Gastroesophageal sphincter (tissue), 4 donors: ENCODE measurements at regions not wholly inside any gene's neighbourhood (a gene's known extent, or its start where the extent isn't known, plus 50 kb on each side); places are given as distances from the start of the nearest gene placed in this dataset.
A peak's percentile ranks its signal among the peaks of the same experiment; 100 is the strongest.

Experiments
- ATAC-seq: fragments of 150-250 bp; one replicate; pipeline ENCODE4 v1.9.1; 2016; ENCODE audit warnings: mild to moderate bottlenecking, moderate library complexity
- H3K27ac ChIP-seq, 4 donors: fragments of 200-600 bp; sonication (generic) in 3 of 4; 1 replicate in 3 of 4; 2 replicates in 1 of 4; pipeline ENCODE4 v1.5.1; 2016 to 2019
- H3K27me3 ChIP-seq: fragments of 200-600 bp; sonication (generic); one replicate; pipeline ENCODE4 v1.5.1; 2019
- H3K36me3 ChIP-seq, 2 donors: fragments of 200-600 bp; sonication (generic); one replicate each; pipeline ENCODE4 v1.5.1; 2019; ENCODE audit warnings: control low read depth in 1 of 2
- H3K4me1 ChIP-seq, 3 donors: fragments of 200-600 bp; sonication (generic); 1 replicate in 2 of 3; 2 replicates in 1 of 3; pipeline ENCODE4 v1.5.1; 2016 to 2019; ENCODE audit warnings: control low read depth in 2 of 3
- H3K4me3 ChIP-seq, 2 donors: fragments of 200-600 bp; sonication (generic); one replicate each; pipeline ENCODE4 v1.5.1; 2019; ENCODE audit warnings: mild to moderate bottlenecking in 1 of 2, moderate library complexity in 1 of 2
- H3K9me3 ChIP-seq, 3 donors: fragments of 200-600 bp; sonication (generic); one replicate each; pipeline ENCODE4 v1.5.1; 2017 to 2019; ENCODE audit warnings: control low read depth in 2 of 3
- CTCF ChIP-seq, 4 experiments: fragments of 200-600 bp in 2 of 4; fragments of 450-650 bp in 2 of 4; sonication (generic) in 1 of 4; IDR thresholded peaks; one replicate each; pipeline ENCODE4 v1.5.1; 2017 to 2019; ENCODE audit warnings: antibody characterized with exemption in 4 of 4, mild to moderate bottlenecking in 2 of 4, moderate library complexity in 2 of 4
- EP300 ChIP-seq: sonication (generic); formaldehyde crosslinking; IDR thresholded peaks from one replicate; pipeline ENCODE4 v1.6.1; 2017; ENCODE audit warnings: antibody characterized with exemption, mild to moderate bottlenecking
- POLR2A ChIP-seq, 2 donors: fragments of 450-650 bp; IDR thresholded peaks; one replicate each; pipeline ENCODE4 v1.6.1; 2017; ENCODE audit warnings: antibody characterized with exemption in 2 of 2, mild to moderate bottlenecking in 2 of 2, moderate library complexity in 1 of 2
- POLR2AphosphoS5 ChIP-seq: sonication (generic); formaldehyde crosslinking; IDR thresholded peaks from one replicate; pipeline ENCODE4 v1.6.1; 2017; ENCODE audit warnings: antibody characterized with exemption
- WGBS, 2 donors: methylation state at CpG; one replicate each; pipeline ENCODE4 v1.1.5; 2018; ENCODE audit warnings: low coverage in 1 of 2; 5-methylcytosine and 5-hydroxymethylcytosine counted together

GRCh38 chrX:130974323-130974722 lies 71.3 kb upstream of the ENOX2 start:
- 17 to 29% methylated on average over 1 of the region's 1 CpG for WGBS, 2 donors
- Histone ChIP-seq H3K27ac (no peak overlapping the region), H3K4me3 (no peak overlapping the region), H3K4me1 (no peaks in the 10 kb centered on the region), H3K36me3 (no peaks in the 10 kb centered on the region), H3K9me3 (no peaks in the 10 kb centered on the region), H3K27me3 (no peaks in the 10 kb centered on the region)
- no peak for TF ChIP-seq POLR2AphosphoS5
- no peak for TF ChIP-seq CTCF (IDR thresholded peaks at IDR 0.05)
- TF ChIP-seq EP300, result no peak
- no peak for ATAC-seq

DNA sequence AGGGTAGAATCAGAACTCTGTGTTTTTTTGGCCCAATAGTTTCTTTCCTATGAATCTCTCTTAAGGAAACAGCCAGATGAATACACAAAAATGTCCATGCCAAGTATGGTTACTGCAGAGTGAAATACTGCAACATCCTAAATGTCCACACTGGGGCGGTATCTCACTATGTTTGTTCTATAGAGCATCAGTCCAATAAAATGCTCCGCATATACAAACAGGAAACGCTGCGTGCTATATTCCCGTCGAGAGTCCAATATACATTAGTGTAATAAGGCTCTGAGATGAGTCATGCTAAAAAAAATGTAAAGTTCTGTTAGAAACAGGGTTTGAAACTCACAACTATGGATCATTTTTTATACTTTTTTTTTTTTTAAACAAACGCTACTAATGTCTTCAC lies 72.9 kb upstream of the ENOX2 start:
- no peak for TF ChIP-seq EP300
- TF ChIP-seq CTCF (IDR thresholded peaks at IDR 0.05), result peak in 3 of 4 experiments; percentile 12 to 56 (median 20)
- TF ChIP-seq POLR2A (IDR thresholded peaks at IDR 0.05), result no peak
- no peak for ATAC-seq
- Histone ChIP-seq H3K9me3 (no peaks in the 10 kb centered on the region), H3K4me1 (no peaks in the 10 kb centered on the region), H3K27me3 (no peaks in the 10 kb centered on the region), H3K27ac (no peak overlapping the region), H3K36me3 (no peaks in the 10 kb centered on the region), H3K4me3 (no peak overlapping the region)
- 5 to 7% methylated on average over 7 of the region's 7 CpGs for WGBS, 2 donors

DNA sequence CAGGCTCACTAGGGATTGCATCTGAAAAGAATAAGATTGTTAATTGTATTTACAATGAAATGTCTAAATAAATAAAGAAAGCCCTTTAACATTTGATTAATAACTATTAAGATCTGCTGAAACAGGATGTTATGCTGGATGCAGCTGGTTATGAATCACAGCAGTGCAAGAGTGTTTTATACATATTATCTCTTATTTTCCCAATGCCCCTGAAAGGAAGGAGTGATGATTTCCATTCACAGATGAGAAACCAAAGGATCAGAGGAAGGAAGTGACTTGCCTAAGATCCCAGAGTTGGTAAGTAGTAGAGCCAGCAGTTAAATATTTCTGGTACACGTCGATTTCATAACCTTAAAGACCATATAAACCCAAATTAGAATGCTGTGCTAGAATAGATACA lies 76.3 kb upstream of the ARHGAP36 start:
- Histone ChIP-seq H3K36me3 (no peaks in the 10 kb centered on the region), H3K9me3 (no peaks in the 10 kb centered on the region), H3K4me1 (no peaks in the 10 kb centered on the region), H3K4me3 (no peak overlapping the region), H3K27me3 (no peaks in the 10 kb centered on the region), H3K27ac (no peak overlapping the region)
- TF ChIP-seq EP300 (no peak), CTCF (IDR thresholded peaks at IDR 0.05) (no peak), POLR2A (IDR thresholded peaks at IDR 0.05) (no peak), POLR2AphosphoS5 (no peak)
- WGBS, 2 donors, result 70 to 73% methylated on average over 2 of the region's 2 CpGs
- no peak for ATAC-seq

- no peaks in the 10 kb centered on the region for H3K36me3 ChIP-seq
- TF ChIP-seq EP300 (no peak), POLR2AphosphoS5 (no peak), POLR2A (IDR thresholded peaks at IDR 0.05) (no peak), CTCF (IDR thresholded peaks at IDR 0.05) (no peak)
- no peak overlapping the region for H3K27ac ChIP-seq
- H3K4me1 ChIP-seq, result no peaks in the 10 kb centered on the region
- no peak overlapping the region for H3K4me3 ChIP-seq
- WGBS, 2 donors, result 6 to 41% methylated on average over 2 to 4 of the region's 4 CpGs
- H3K27me3 ChIP-seq, result no peaks in the 10 kb centered on the region
- no peak for ATAC-seq
- H3K9me3 ChIP-seq, result no peaks in the 10 kb centered on the region
Observed at GRCh38 chrX:130984782-130985181, 73.4 kb upstream of the ARHGAP36 start.

- H3K27ac ChIP-seq, result no peak overlapping the region
- 67% methylated on average over 4 of the region's 4 CpGs; no CpG with 5 or more reads in 1 of the 2 donors for WGBS, 2 donors
- no peaks in the 10 kb centered on the region for H3K9me3 ChIP-seq
- no peaks in the 10 kb centered on the region for H3K4me1 ChIP-seq
- TF ChIP-seq POLR2AphosphoS5 (no peak), CTCF (IDR thresholded peaks at IDR 0.05) (no peak), EP300 (no peak), POLR2A (IDR thresholded peaks at IDR 0.05) (no peak)
- H3K4me3 ChIP-seq, result no peak overlapping the region
- H3K27me3 ChIP-seq, result no peaks in the 10 kb centered on the region
- no peaks in the 10 kb centered on the region for H3K36me3 ChIP-seq
- no peak for ATAC-seq
Observed at GRCh38 chrX:130987241-130987640, 70.9 kb upstream of the ARHGAP36 start.
